WERI-Rb-1 (cell line): ENCODE measurements at regions not wholly inside any gene's neighbourhood (a gene's known extent, or its start where the extent isn't known, plus 50 kb on each side); places are given as distances from the start of the nearest gene placed in this dataset.
"Not testable (repeated sequence)": the region's sequence is repeated elsewhere in the genome, so short reads cannot be mapped to it uniquely, and the experiment has no call there.

Experiments
- DNase-seq: peaks from one replicate; pipeline ENCODE4 v3.0.0-alpha.2; 2020
- H3K27ac ChIP-seq: fragments of 250-450 bp; sonication (Bioruptor Pico); 2 replicates; pipeline ENCODE4 v1.5.1; 2020; ENCODE audit warnings: mild to moderate bottlenecking, moderate library complexity
- H3K27me3 ChIP-seq: fragments of 250-450 bp; sonication (Bioruptor Pico); 2 replicates; pipeline ENCODE4 v1.5.1; 2021; ENCODE audit warnings: mild to moderate bottlenecking, low read depth, moderate library complexity; ENCODE audit not compliant: insufficient read depth, severe bottlenecking
- H3K36me3 ChIP-seq: fragments of 250-450 bp; sonication (Bioruptor Pico); 2 replicates; pipeline ENCODE4 v1.5.1; 2020; ENCODE audit warnings: mild to moderate bottlenecking, moderate library complexity
- H3K4me3 ChIP-seq: 2 replicates; pipeline ENCODE4 v1.5.1; 2011; ENCODE audit warnings: low read depth, mild to moderate bottlenecking, control low read depth, low read length
- H3K9me3 ChIP-seq: fragments of 250-450 bp; sonication (Bioruptor Pico); 2 replicates; pipeline ENCODE4 v1.5.1; 2021; ENCODE audit warnings: mild to moderate bottlenecking, moderate library complexity; ENCODE audit not compliant: severe bottlenecking
- TF ChIP-seq, protein P1 (sequence below): IDR thresholded peaks from 2 replicates; pipeline ENCODE4 v1.5.1; 2011; ENCODE audit warnings: low read depth, mild to moderate bottlenecking, control low read depth, inconsistent platforms, low read length

DNA sequence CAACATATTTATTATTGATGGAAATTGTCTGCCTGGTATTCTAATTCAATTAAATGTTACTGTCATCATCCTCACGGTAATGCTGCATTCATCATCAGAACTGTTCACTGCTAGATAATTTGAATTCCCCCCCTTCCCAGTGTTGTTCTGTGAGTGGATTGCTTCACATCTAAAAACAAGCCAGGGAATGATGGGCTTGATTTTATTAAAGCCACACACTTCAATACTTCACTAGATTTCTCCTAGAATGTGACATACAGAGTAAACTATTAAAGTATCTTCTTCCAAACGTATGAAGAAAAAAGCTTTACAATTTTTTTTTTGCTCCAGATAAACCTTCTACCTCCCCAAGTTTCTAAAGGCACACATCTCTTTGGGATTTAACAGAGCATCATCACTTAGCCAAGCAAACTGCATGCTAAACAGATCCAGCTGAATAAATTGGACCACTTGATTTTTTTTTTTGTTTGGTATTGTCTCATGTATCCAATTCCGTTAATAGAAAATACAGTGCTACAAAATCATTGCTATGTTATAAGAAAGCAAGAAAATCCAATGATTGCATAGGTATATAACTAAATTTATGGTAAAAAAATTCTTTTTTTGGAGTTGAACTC, 692.4 kb downstream of the MTRR start:
- H3K27ac ChIP-seq, result no peak overlapping the region
- peaks cover 21% of the 10 kb centered on the region for H3K27me3 ChIP-seq
- DNase-seq, result no peak
- no peaks in the 10 kb centered on the region for H3K36me3 ChIP-seq
- TF ChIP-seq, protein P1, sequence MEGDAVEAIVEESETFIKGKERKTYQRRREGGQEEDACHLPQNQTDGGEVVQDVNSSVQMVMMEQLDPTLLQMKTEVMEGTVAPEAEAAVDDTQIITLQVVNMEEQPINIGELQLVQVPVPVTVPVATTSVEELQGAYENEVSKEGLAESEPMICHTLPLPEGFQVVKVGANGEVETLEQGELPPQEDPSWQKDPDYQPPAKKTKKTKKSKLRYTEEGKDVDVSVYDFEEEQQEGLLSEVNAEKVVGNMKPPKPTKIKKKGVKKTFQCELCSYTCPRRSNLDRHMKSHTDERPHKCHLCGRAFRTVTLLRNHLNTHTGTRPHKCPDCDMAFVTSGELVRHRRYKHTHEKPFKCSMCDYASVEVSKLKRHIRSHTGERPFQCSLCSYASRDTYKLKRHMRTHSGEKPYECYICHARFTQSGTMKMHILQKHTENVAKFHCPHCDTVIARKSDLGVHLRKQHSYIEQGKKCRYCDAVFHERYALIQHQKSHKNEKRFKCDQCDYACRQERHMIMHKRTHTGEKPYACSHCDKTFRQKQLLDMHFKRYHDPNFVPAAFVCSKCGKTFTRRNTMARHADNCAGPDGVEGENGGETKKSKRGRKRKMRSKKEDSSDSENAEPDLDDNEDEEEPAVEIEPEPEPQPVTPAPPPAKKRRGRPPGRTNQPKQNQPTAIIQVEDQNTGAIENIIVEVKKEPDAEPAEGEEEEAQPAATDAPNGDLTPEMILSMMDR, result no peak
- H3K9me3 ChIP-seq, result no peaks in the 10 kb centered on the region
- H3K4me3 ChIP-seq, result no peak overlapping the region

DNA sequence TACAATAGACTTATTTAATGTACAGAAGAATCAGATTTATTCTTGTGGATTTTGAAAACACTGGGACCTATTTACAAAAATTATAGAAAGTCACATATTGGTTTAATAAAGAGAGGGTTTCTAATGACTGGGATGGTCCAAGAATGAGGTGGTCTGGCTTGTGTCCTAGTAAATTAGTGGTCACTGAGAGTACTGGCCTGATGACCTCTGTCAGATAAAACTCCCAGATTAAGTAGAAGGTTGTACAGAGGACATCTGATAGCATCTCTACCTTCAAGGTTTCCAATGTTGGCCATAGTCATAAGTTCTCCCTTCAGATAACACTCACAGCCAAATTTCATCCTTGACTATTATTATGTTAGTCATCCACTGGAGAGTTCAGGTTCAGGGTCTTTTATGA, 692.9 kb downstream of the MTRR start:
- no peak overlapping the region for H3K27ac ChIP-seq
- TF ChIP-seq, protein P1, result no peak

DNA sequence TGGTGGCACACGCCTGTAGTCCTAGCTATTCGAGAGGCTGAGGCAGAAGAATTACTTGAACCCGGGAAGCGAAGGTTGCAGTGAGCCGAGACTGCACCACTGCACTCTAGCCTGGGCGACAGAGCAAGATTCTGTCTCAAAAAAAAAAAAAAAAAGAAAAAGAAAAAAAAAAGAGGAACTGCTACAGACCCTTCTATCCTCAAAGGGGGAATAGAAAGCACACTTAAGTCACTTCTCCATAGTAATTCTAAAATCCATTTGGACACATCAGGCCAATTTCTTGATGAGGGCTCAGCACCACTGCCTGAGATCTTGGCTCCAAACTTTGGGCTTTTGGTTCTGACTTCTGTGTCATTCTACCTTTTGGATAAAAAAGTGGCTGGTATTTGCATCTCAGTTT, 694.6 kb downstream of the MTRR start:
- H3K4me3 ChIP-seq, DNase-seq, H3K9me3 ChIP-seq, H3K36me3 ChIP-seq, H3K27ac ChIP-seq: not testable (repeated sequence)
- peaks cover 21% of the 10 kb centered on the region for H3K27me3 ChIP-seq

More for the DNA sequence above, 692.9 kb downstream of the MTRR start:
- no peak for DNase-seq
- no peak overlapping the region for H3K4me3 ChIP-seq
- no peaks in the 10 kb centered on the region for H3K9me3 ChIP-seq
- H3K36me3 ChIP-seq, result no peaks in the 10 kb centered on the region
- peaks cover 21% of the 10 kb centered on the region for H3K27me3 ChIP-seq

DNA sequence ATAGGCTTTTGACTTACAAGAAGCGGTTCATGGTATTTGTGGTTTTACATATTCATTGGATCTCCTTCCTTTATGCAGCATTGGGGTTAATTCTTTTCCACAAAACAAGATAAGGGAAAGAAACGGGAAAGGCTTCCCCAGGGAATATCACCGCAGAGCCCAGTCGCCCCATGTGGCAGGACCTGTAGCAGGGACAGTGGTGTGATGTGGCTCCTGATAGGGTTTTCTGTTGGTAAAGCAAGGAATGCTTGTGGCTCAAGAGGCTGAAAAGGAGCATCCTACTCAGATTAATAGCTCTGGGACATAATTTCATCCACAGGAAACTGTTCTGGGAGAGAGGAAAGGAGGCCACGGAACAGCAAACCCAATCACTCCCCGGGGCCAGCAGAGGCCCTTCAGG, 699.9 kb downstream of the MTRR start:
- Histone ChIP-seq H3K4me3 (no peak overlapping the region), H3K27me3 (peaks cover 15% of the 10 kb centered on the region), H3K36me3 (no peaks in the 10 kb centered on the region), H3K9me3 (no peaks in the 10 kb centered on the region), H3K27ac (no peak overlapping the region)
- TF ChIP-seq, protein P1, result no peak
- no peak for DNase-seq

DNA sequence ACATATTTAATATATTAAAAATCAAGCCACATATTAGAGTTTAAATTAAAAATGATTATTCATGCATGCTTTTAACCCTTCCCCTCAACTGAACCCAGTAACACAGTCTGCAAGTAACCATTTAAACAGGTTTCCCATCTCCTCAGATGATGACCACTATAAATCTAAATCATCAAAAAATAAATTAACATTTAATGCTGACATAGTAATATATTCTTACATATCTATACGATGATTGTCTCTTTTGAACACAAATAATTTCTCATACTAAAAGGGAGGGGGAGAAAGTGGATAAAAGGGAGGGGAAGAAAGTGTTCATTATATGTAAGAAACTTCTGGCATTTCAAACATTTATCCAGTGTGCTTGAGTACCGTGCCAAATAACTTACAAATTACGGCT, 701.6 kb downstream of the MTRR start:
- Histone ChIP-seq H3K4me3 (no peak overlapping the region), H3K9me3 (no peaks in the 10 kb centered on the region), H3K27ac (no peak overlapping the region), H3K27me3 (peaks cover 12% of the 10 kb centered on the region), H3K36me3 (no peaks in the 10 kb centered on the region)
- TF ChIP-seq, protein P1, result no peak
- no peak for DNase-seq

DNA sequence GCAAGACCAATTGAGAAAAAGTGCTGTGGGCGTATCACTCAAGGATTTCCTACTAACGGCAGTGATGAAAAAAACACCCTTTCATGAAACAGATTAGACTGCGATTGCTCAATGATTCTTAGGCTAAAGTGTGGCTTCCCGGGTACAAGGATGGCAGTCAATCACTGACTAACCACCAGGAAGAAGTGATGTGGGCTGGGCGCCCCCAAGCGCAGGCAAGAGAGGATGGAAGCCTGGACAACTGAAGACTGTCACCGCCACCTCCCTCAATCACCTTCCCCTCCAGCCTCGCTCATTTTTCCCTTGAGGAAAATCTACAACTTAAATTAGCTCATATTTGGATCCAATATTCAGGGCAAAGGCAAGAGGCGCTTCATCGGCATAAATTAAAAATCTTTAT, 707.2 kb downstream of the MTRR start:
- Histone ChIP-seq H3K27me3 (peaks cover 19% of the 10 kb centered on the region), H3K36me3 (no peaks in the 10 kb centered on the region), H3K4me3 (no peak overlapping the region), H3K27ac (no peak overlapping the region), H3K9me3 (no peaks in the 10 kb centered on the region)
- DNase-seq, result no peak
- TF ChIP-seq, protein P1, result no peak
